ENCODE measurements at regions not wholly inside any gene's neighbourhood (a gene's known extent, or its start where the extent isn't known, plus 50 kb on each side); places are given as distances from the start of the nearest gene placed in this dataset.

DNA sequence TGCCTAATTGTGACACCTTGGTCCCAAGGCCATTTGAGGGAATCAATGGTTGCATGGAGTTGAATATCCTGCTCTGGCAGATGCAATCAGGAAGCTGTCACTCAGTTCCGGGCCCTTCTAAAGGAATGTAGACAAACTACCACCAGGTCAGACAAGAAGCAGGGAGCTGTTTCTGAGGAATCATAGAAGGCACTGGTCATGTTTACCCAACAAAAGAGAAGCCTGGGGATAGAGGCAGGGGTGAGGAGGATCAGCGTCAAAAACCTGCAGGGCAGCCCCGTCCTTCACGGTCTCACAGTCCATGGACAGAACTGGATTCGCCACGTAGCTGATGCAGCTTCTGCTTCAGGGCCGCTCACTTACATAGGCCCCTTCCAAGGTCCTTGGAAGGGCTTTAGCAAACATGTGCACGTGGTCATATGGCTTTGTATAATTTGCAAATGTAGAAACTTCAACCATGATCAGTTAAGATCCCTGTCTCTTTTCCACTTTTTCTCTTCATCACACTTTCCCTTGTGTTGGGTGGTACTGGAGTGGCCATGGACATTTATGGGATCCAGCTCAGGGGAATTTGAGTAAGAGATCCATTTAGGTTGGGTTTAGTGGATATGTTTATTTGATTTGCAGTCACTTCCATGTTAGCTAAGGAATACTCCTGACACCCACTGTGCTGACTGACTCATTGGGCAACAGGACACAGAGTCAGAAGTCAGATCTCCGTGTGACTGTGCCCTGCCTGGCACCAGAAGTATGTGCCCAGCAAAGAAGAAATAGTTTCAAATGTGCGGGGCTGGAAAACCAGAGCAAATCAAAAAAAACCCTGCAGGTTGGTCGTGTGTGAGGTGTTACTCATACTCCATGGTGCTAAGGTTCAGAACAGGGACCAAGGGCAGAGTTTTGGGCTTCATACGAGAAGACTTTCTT lies 60.0 kb upstream of the ZFAND3 start:
- H3K4me1 ChIP-seq = no peaks in the 10 kb centered on the region
- H3K36me3 ChIP-seq = no peaks in the 10 kb centered on the region
- no peak overlapping the region for H3K27ac ChIP-seq
- H3K9me3 ChIP-seq = no peaks in the 10 kb centered on the region
- TF ChIP-seq, protein P1, sequence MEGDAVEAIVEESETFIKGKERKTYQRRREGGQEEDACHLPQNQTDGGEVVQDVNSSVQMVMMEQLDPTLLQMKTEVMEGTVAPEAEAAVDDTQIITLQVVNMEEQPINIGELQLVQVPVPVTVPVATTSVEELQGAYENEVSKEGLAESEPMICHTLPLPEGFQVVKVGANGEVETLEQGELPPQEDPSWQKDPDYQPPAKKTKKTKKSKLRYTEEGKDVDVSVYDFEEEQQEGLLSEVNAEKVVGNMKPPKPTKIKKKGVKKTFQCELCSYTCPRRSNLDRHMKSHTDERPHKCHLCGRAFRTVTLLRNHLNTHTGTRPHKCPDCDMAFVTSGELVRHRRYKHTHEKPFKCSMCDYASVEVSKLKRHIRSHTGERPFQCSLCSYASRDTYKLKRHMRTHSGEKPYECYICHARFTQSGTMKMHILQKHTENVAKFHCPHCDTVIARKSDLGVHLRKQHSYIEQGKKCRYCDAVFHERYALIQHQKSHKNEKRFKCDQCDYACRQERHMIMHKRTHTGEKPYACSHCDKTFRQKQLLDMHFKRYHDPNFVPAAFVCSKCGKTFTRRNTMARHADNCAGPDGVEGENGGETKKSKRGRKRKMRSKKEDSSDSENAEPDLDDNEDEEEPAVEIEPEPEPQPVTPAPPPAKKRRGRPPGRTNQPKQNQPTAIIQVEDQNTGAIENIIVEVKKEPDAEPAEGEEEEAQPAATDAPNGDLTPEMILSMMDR (IDR thresholded peaks at IDR 0.05) = no peak
- TF ChIP-seq POLR2A (IDR thresholded peaks at IDR 0.05) = no peak
- no peak for DNase-seq
- H3K27me3 ChIP-seq = no peaks in the 10 kb centered on the region
- no peak overlapping the region for H3K4me3 ChIP-seq

DNA sequence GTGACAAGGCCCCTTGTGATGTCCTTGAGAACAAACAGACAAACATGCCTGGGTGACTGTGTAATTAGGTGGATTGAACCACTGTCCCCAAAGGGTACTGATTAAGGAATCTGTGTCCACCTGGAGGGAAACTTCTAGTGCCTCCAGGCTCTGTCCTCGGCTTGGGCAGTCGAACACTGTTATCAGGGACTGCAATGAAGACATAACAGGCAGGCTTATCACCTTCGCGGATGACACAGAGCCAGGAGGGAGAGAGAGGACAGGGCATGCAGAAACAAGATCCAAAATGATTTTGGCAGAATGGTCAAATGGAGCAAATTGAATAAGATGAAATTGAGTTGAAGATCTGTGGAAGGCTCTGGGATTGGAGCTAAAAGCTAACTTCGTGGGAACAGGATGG lies 60.9 kb upstream of the ZFAND3 start:
- no peak for DNase-seq
- Histone ChIP-seq H3K4me1 (no peaks in the 10 kb centered on the region), H3K9me3 (no peaks in the 10 kb centered on the region), H3K27ac (no peak overlapping the region), H3K27me3 (no peaks in the 10 kb centered on the region), H3K36me3 (no peaks in the 10 kb centered on the region), H3K4me3 (no peak overlapping the region)
- TF ChIP-seq POLR2A (IDR thresholded peaks at IDR 0.05) = no peak
- TF ChIP-seq, protein P1 (IDR thresholded peaks at IDR 0.05) = no peak

DNA sequence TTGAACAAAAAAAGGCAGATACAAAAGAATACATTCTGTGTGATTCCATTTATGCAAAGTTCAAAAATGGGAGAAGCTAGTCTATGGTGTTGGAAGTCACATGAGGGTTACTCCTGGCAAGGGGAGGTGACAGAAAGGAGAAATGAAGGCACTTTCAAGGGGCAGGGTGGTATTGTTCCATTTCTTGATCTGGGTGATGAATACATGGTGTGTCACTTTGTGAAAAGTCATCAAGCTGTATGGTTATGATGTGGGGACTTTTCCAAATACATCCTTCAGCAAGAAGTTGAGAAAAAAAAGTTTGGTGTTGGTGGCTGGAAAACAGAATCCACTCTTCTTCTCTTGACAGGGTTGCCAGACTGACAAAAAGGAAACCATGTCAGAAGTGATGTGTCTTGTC lies 60.6 kb upstream of the MDGA1 start:
- Histone ChIP-seq H3K4me3 (no peak overlapping the region), H3K9me3 (no peaks in the 10 kb centered on the region), H3K27ac (no peak overlapping the region), H3K27me3 (no peaks in the 10 kb centered on the region), H3K36me3 (no peaks in the 10 kb centered on the region), H3K4me1 (no peaks in the 10 kb centered on the region)
- TF ChIP-seq, protein P1 (IDR thresholded peaks at IDR 0.05) = no peak
- no peak for TF ChIP-seq POLR2A (IDR thresholded peaks at IDR 0.05)
- no peak for DNase-seq

DNA sequence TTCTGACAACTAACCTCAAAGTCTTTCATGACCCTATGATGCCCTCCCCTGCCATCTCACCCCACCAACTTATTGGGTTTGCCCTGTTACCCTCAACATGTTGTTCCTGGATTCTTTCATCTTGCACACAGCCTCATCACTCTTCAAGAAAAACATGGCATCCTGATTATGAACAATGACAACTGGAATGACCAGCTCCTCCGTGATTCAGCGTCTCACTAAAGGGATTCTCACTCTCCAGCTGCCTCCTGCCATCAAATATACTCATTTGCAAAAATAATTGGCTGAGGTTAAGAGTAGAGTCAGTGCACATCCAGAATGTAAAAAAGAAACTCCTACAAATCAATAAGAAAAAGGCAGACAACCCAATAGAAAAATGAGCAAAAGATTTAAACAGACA lies 59.7 kb upstream of the MDGA1 start:
- TF ChIP-seq, protein P1 (IDR thresholded peaks at IDR 0.05) = no peak
- no peak for TF ChIP-seq POLR2A (IDR thresholded peaks at IDR 0.05)
- no peak overlapping the region for H3K4me3 ChIP-seq

DNA sequence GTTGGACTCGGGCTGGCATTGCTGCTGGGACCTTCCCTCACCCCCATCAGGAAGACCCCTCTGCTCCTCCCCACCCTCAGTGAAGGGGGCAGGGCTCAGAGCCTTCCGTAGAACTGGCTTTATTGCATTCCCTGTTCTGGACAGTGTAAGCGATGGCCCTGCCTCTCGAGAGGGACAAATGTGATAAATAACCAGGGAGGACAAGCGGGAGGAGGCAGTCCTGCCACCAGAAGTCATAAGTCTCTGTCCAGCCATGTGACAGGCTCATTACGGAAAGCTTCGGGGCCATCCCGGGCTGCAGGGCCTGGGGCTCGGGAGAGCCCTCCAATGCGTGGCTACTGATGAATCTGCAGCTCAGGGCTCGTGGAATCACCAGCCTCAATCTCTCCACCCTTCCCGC lies 58.5 kb upstream of the MDGA1 start:
- H3K9me3 ChIP-seq = no peaks in the 10 kb centered on the region
- DNase-seq = no peak
- no peaks in the 10 kb centered on the region for H3K4me1 ChIP-seq
- no peaks in the 10 kb centered on the region for H3K27me3 ChIP-seq
- no peaks in the 10 kb centered on the region for H3K36me3 ChIP-seq
- no peak overlapping the region for H3K27ac ChIP-seq
- TF ChIP-seq, protein P1 (IDR thresholded peaks at IDR 0.05) = no peak
- TF ChIP-seq POLR2A (IDR thresholded peaks at IDR 0.05) = no peak
- H3K4me3 ChIP-seq = no peak overlapping the region

More for the DNA sequence above, 59.7 kb upstream of the MDGA1 start:
- H3K4me1 ChIP-seq = no peaks in the 10 kb centered on the region
- no peak overlapping the region for H3K27ac ChIP-seq
- H3K36me3 ChIP-seq = no peaks in the 10 kb centered on the region
- DNase-seq = no peak
- no peaks in the 10 kb centered on the region for H3K9me3 ChIP-seq
- no peaks in the 10 kb centered on the region for H3K27me3 ChIP-seq

Measured in Peyer's patch (tissue), 4 donors.